Endodermal cell (in vitro differentiated cells): ENCODE measurements at regions not wholly inside any gene's neighbourhood (a gene's known extent, or its start where the extent isn't known, plus 50 kb on each side); places are given as distances from the start of the nearest gene placed in this dataset.

Source experiments
- DNase-seq: peaks from one replicate; pipeline ENCODE4 v3.0.0-alpha.2; 2017
- H3K27ac ChIP-seq: 2 replicates; pipeline ENCODE4 v1.5.1; 2013; ENCODE audit warnings: mild to moderate bottlenecking, low read depth, low read length, moderate library complexity
- H3K27me3 ChIP-seq: 2 replicates; pipeline ENCODE4 v1.6.1; 2013; ENCODE audit warnings: mild to moderate bottlenecking, low read length, moderate library complexity; ENCODE audit not compliant: insufficient read depth, control insufficient read depth, poor library complexity, severe bottlenecking
- H3K36me3 ChIP-seq: 2 replicates; pipeline ENCODE4 v1.7.0; 2013; ENCODE audit warnings: mild to moderate bottlenecking, low read length, moderate library complexity; ENCODE audit not compliant: control insufficient read depth, insufficient read depth
- H3K4me1 ChIP-seq: one replicate; pipeline ENCODE4 v1.7.0; 2013; ENCODE audit warnings: low read length; ENCODE audit not compliant: control insufficient read depth, insufficient read depth
- H3K4me3 ChIP-seq: 2 replicates; pipeline ENCODE4 v1.5.1; 2013; ENCODE audit warnings: mild to moderate bottlenecking, low read length, moderate library complexity
- H3K9ac ChIP-seq: 2 replicates; pipeline ENCODE4 v1.6.1; 2013; ENCODE audit warnings: mild to moderate bottlenecking, low read length, moderate library complexity; ENCODE audit not compliant: poor library complexity, severe bottlenecking; ENCODE audit errors: extremely low read depth
- H3K9me3 ChIP-seq: 2 replicates; pipeline ENCODE4 v1.6.1; 2013; ENCODE audit warnings: mild to moderate bottlenecking, low read length, moderate library complexity; ENCODE audit not compliant: control insufficient read depth
- H3K27ac Mint-ChIP-seq: 2 replicates; pipeline ENCODE4 v1.8.0; 2020; ENCODE audit warnings: mixed read lengths
- H3K27me3 Mint-ChIP-seq: 2 replicates; pipeline ENCODE4 v1.8.0; 2021; ENCODE audit warnings: mild to moderate bottlenecking, mixed read lengths; ENCODE audit not compliant: insufficient read depth
- H3K36me3 Mint-ChIP-seq: 2 replicates; pipeline ENCODE4 v1.8.0; 2020; ENCODE audit warnings: low read depth, mixed read lengths
- H3K4me1 Mint-ChIP-seq: 2 replicates; pipeline ENCODE4 v1.8.0; 2020; ENCODE audit warnings: mixed read lengths
- H3K4me3 Mint-ChIP-seq: 2 replicates; pipeline ENCODE4 v1.8.0; 2020; ENCODE audit warnings: mild to moderate bottlenecking, moderate library complexity, mixed read lengths
- H3K9me3 Mint-ChIP-seq: 2 replicates; pipeline ENCODE4 v1.8.0; 2020; ENCODE audit warnings: mild to moderate bottlenecking, mixed read lengths
- CTCF ChIP-seq: fragments of 200-600 bp; sonication (generic); conservative IDR thresholded peaks from 2 replicates; pipeline ENCODE4 v1.5.0; 2021; ENCODE audit warnings: antibody characterized with exemption, mild to moderate bottlenecking
- WGBS, 2 experiments: methylation state at CpG; one replicate each; pipeline versions ENCODE4 v1.1.5 to v1.1.7; 2013; ENCODE audit warnings: missing lambda C conversion rate in 2 of 2, mixed read lengths in 1 of 2; ENCODE audit not compliant: insufficient coverage in 1 of 2, insufficient read length in 1 of 2; 5-methylcytosine and 5-hydroxymethylcytosine counted together

GRCh38 chr1:187759825-187760333 lies 931.1 kb downstream of the PLA2G4A start:
- no peak overlapping the region for H3K27ac ChIP-seq
- H3K27me3 ChIP-seq: no peaks in the 10 kb centered on the region
- DNase-seq: no peak
- H3K4me1 ChIP-seq: no peaks in the 10 kb centered on the region
- no peak overlapping the region for H3K9ac ChIP-seq
- Mint-ChIP-seq H3K9me3 (peaks cover 15% of the 10 kb centered on the region), H3K4me3 (no peak overlapping the region), H3K27ac (no peak overlapping the region), H3K36me3 (peaks cover 2% of the 10 kb centered on the region), H3K27me3 (no peaks in the 10 kb centered on the region), H3K4me1 (no peaks in the 10 kb centered on the region)
- H3K4me3 ChIP-seq: no peak overlapping the region
- no peaks in the 10 kb centered on the region for H3K9me3 ChIP-seq
- no peak for TF ChIP-seq CTCF
- no peaks in the 10 kb centered on the region for H3K36me3 ChIP-seq

GRCh38 chr1:187762118-187762517 lies 933.4 kb downstream of the PLA2G4A start:
- Histone ChIP-seq H3K9ac (no peak overlapping the region), H3K27ac (no peak overlapping the region), H3K4me1 (no peaks in the 10 kb centered on the region), H3K4me3 (no peak overlapping the region), H3K9me3 (no peaks in the 10 kb centered on the region), H3K36me3 (no peaks in the 10 kb centered on the region), H3K27me3 (no peaks in the 10 kb centered on the region)
- TF ChIP-seq CTCF: no peak
- H3K27ac Mint-ChIP-seq: no peak overlapping the region
- no peak for DNase-seq
- H3K27me3 Mint-ChIP-seq: no peaks in the 10 kb centered on the region
- H3K4me1 Mint-ChIP-seq: peaks cover 7% of the 10 kb centered on the region
- H3K9me3 Mint-ChIP-seq: peaks cover 12% of the 10 kb centered on the region
- H3K4me3 Mint-ChIP-seq: no peak overlapping the region
- H3K36me3 Mint-ChIP-seq: peaks cover under 1% of the 10 kb centered on the region
- 71 to 100% methylated on average over 2 to 5 of the region's 5 CpGs for WGBS, 2 experiments

- Mint-ChIP-seq H3K4me1 (peaks cover 7% of the 10 kb centered on the region), H3K4me3 (no peak overlapping the region)
- DNase-seq: no peak
These were observed 934.7 kb downstream of the PLA2G4A start for GRCh38 chr1:187763465-187763864.

More at GRCh38 chr1:187763465-187763864, 934.7 kb downstream of the PLA2G4A start:
- Histone ChIP-seq H3K36me3 (no peaks in the 10 kb centered on the region), H3K4me3 (no peak overlapping the region), H3K9ac (no peak overlapping the region), H3K27me3 (no peaks in the 10 kb centered on the region), H3K4me1 (no peaks in the 10 kb centered on the region), H3K27ac (no peak overlapping the region), H3K9me3 (no peaks in the 10 kb centered on the region)
- no peak for TF ChIP-seq CTCF
- Mint-ChIP-seq H3K27me3 (no peaks in the 10 kb centered on the region), H3K36me3 (no peaks in the 10 kb centered on the region), H3K9me3 (peaks cover 18% of the 10 kb centered on the region), H3K27ac (no peak overlapping the region)
